ENCODE measurements at regions not wholly inside any gene's neighbourhood (a gene's known extent, or its start where the extent isn't known, plus 50 kb on each side); places are given as distances from the start of the nearest gene placed in this dataset.
"Not testable (repeated sequence)": the region's sequence is repeated elsewhere in the genome, so short reads cannot be mapped to it uniquely, and the experiment has no call there.

DNA sequence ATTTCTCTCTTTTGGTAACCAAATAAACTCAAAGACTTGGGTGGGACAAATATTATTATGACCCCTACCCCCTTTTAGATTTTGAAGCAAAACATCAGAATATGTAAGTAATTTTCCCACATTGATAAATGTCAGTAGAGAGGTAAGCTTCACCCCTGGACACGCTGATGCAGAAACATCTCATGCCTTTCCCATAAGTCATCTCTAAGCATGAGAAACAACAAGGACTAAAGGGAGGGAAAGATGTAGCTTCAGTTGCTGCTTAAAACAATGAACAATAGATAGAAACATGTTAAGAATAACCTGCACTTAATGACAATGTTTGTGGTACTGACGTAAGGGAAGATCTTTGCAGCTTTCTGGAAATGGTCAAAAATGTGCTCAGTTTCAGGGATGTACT, 56.3 kb upstream of the SLC8A3 start:
- H3K9me3 ChIP-seq (ENCODE audit: control insufficient read depth in 3 of 3, low read length in 3 of 3): no peaks in the 10 kb centered on the region
- no peaks in the 10 kb centered on the region for H3K27me3 ChIP-seq (ENCODE audit: control insufficient read depth in 3 of 3, insufficient read depth in 3 of 3, low read length in 3 of 3)
- no peak overlapping the region for H3K9ac ChIP-seq (ENCODE audit: low read depth in 1 of 3, low read length in 3 of 3)
- no peak overlapping the region for H3K27ac ChIP-seq (ENCODE audit: low read depth, low read length)
- no peak overlapping the region for H3K4me3 ChIP-seq (ENCODE audit: low read length in 3 of 3)
- no peaks in the 10 kb centered on the region for H3K4me1 ChIP-seq (ENCODE audit: control insufficient read depth in 3 of 3, insufficient read depth in 3 of 3, low read length in 3 of 3)
- no peaks in the 10 kb centered on the region for H3K36me3 ChIP-seq (ENCODE audit: control insufficient read depth in 3 of 3, insufficient read depth in 3 of 3, low read length in 3 of 3)

DNA sequence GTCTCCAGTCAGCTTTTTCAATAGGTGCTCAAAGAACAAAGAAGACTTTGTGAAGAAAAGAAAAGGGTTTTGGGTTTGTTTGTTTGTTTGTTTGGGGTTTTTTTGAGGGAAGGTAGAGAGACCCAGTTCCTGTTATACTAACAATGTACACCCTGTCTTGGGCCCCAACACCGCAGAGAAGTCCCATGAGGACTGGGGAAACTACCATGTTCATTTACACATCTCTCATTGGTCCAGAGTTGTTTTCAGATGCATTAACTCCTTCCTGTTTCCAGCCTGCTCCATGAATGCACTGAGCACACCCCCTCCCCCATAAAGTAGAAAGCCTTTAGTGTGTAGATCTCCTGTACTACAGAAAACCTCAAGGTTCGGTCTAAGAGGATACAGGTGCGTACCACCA, 51.1 kb upstream of the SLC8A3 start:
- no peaks in the 10 kb centered on the region for H3K9me3 ChIP-seq (ENCODE audit: control insufficient read depth in 3 of 3, low read length in 3 of 3)
- H3K27ac ChIP-seq (ENCODE audit: low read depth, low read length): no peak overlapping the region

DNA sequence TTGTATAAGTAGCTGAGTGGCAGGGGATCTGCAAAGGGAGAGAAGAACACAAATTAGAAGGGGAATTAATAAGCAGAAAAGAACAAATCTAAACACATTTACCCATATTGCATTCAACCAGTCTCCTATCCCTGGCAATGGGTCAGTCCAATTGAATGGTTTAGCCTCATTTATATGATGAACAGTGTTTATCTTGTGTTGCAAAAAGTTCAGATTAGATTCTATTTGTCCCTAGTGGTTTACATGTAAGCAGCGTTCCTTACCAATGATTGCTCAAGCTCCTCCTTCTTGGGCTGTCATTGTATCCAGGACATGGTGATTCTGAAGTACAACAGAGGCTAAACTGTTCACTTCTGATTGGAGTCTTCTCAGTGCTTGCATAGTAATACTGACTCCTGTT, 49.9 kb upstream of the SLC8A3 start:
- H3K9ac ChIP-seq (ENCODE audit: low read depth in 1 of 3, low read length in 3 of 3); H3K9me3 ChIP-seq (ENCODE audit: control insufficient read depth in 3 of 3, low read length in 3 of 3); H3K4me3 ChIP-seq (ENCODE audit: low read length in 3 of 3); H3K36me3 ChIP-seq (ENCODE audit: control insufficient read depth in 3 of 3, insufficient read depth in 3 of 3, low read length in 3 of 3); H3K27ac ChIP-seq (ENCODE audit: low read depth, low read length); H3K4me1 ChIP-seq (ENCODE audit: control insufficient read depth in 3 of 3, insufficient read depth in 3 of 3, low read length in 3 of 3); H3K27me3 ChIP-seq (ENCODE audit: control insufficient read depth in 3 of 3, insufficient read depth in 3 of 3, low read length in 3 of 3): not testable (repeated sequence)

More for the DNA sequence above, 51.1 kb upstream of the SLC8A3 start:
- no peak overlapping the region for H3K4me3 ChIP-seq (ENCODE audit: low read length in 3 of 3)
- peaks cover 0 to 3% (median 2%) of the 10 kb centered on the region in 3 donors for H3K27me3 ChIP-seq (ENCODE audit: control insufficient read depth in 3 of 3, insufficient read depth in 3 of 3, low read length in 3 of 3)
- no peaks in the 10 kb centered on the region for H3K36me3 ChIP-seq (ENCODE audit: control insufficient read depth in 3 of 3, insufficient read depth in 3 of 3, low read length in 3 of 3)
- H3K4me1 ChIP-seq (ENCODE audit: control insufficient read depth in 3 of 3, insufficient read depth in 3 of 3, low read length in 3 of 3): no peaks in the 10 kb centered on the region
- H3K9ac ChIP-seq (ENCODE audit: low read depth in 1 of 3, low read length in 3 of 3): no peak overlapping the region

All from skeletal muscle tissue (tissue), 3 donors.